Right kidney (tissue), 1 donor: ENCODE measurements at regions not wholly inside any gene's neighbourhood (a gene's known extent, or its start where the extent isn't known, plus 50 kb on each side); places are given as distances from the start of the nearest gene placed in this dataset.
"Not testable (repeated sequence)": the region's sequence is repeated elsewhere in the genome, so short reads cannot be mapped to it uniquely, and the experiment has no call there.

ENCODE experiments used
- DNase-seq: peaks from one replicate; pipeline ENCODE4 v3.0.0-alpha.2; 2016

DNA sequence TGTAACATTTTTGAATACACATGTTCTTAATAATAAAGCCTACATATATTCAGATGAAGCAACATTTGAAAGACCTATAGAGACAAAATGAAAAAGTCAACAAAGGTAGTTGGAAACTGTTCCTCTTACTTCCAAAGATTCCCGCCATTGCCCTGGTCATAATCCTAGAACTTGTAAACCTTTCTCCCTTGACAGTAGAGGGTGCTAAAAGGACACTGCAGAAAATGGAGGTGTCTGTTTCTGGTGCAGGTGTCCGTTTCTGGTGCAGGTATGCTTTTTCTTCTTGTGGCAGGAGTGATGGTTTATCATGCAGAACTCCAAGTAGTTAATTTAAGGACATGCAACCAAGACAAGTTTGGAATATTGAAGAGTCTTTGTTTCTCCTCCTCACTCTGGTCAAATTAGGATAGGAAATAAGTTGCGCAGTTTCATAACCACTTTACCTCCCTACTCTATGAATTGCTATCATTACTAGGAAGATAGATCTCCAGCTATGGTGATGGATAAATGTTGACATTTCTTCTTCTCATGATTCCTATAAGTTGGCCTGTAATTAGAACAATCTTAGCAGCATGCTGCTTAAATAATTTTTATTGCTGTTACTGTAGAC is 56.0 kb upstream of the FAM174A start:
- no peak for DNase-seq

GRCh38 chr5:100472091-100472490 is 63.1 kb upstream of the FAM174A start:
- DNase-seq = no peak

DNA sequence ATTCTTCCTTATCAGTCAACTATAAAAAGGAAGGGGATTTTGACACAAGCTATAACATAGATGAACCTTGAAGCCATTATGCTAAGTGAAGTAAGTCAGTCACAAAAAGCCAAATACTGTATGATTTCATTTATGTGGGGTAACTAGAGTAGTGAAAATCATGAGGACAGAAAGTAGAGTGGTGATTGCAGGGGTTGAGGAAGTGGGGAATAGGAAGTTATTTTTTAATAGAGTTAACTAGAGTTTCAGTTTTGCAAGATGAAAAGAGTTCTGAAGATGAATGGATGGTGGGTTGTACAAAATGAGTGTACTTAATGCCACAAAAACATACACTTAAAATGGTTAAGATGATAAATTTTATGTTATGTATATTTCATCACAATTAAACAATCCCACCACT is 65.4 kb upstream of the FAM174A start:
- DNase-seq = no peak

DNA sequence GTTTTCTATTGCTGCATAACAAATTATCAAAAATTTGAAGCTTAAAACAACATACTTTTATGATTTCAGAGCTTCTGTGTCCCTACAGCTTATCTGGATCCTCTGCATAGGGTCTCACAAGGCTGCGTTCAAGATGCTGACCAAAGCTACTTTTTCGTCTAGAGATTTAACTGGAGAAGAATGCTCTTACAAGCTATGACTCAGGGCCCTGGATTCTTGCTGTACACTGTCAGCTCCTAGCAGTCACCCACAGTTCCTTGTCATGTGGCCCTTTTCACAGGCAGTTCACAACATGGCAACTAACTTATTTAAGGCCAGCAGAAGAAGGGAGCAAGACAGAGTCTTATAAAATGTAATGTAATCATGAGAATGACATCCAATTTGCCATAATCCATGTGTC is 70.8 kb upstream of the FAM174A start:
- no peak for DNase-seq

DNA sequence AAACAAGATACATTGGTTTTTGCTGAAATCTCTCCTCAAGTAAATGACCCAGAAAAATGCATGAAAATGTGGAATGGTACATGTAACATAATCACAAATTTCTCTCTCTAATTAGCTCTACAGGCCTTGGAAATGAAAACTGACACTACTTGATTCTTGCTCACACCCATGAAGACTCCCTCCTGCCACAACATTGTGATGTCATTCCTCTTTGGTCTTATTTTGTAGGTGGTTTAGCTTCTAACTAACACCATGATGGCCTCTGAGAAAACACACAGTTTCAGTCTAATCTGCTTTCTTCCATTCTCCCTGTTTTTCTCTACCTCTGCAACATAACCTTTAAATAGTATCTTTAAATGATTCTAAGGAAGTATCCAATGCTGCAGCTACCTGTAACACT is 78.6 kb upstream of the FAM174A start:
- DNase-seq = no peak

DNA sequence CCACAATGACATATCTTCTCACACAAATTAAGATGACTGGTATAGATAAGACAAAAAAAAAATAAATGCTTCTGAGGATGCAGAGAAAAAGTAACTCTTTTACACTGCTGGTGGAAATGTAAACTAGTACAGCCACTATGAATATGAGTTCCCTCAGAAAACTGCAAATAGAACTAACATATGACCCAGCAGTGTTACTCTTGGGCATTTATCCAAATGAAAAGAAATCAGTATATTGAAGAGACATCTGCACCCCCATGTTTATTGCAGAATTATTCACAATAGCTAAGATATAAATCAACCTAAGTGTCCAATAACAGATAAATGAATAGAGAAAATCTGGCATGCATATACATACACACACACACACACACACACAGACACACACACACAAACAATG is 83.0 kb upstream of the FAM174A start:
- no peak for DNase-seq

- DNase-seq = no peak
Measured at GRCh38 chr5:100448111-100448528, 87.1 kb upstream of the FAM174A start.

DNA sequence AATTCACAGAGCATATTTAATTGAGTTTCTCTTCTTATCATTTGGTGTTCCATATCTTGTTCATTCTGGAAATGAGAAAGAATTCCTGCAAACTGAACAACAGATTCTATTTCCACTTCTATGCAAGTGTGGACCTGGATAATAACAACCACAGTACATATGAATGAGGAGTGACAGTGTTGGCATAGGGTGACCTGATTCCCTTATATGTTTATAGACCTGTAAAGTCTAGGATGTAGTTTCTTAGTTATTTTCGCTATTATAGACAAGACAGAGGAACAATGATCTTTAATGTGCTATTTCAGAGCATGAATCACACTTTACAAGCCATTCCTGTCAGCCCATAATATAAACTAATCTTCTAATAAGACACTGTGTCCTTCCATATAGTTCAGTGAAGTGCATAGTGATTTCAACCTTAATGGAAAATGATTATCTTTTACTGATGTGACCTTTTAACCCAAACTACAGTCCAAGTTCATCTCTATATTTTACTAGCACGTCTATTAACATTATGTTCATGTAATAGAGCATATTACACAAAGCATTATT is 88.2 kb upstream of the FAM174A start:
- DNase-seq = no peak

DNA sequence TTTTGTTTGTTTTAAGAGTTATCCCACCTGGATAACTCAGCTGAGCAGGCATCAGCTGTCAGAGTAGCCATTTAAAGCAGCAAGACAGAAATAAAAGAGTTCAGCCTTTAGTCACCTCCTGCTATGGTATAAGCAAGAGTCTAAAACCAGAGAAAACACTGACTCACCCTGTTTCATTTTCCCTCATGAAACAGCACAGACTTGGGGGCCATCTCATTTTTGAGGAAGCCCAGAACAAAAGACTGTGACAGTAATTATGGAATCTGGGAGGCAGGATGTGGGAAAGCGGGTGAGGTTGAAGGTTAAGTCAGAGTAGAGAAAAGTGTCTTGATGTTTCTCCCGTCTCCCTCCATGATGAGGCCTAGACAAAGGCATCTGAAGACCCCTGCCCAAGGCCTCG is 90.2 kb upstream of the FAM174A start:
- DNase-seq = no peak

DNA sequence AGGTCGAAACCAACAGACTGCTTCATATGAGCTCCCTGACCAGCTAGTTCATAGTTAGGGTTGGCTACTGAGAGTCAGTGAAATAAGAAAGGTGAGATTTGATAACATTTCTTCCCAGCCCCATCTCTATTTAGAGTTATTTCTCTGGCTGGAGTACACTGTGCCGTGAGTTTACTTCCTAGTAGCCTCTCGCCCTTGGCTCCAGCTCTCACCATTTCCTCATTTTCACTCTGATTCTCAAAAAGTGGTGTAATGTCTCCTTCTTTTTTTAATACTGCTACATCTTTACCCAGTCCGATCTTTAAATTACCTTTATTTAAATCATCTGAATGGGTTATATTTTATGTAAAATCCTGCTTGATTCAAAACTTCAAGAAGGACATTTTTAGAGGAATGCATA is 100.4 kb upstream of the FAM174A start:
- DNase-seq = no peak

GRCh38 chr5:100432741-100433140 is 102.4 kb upstream of the FAM174A start:
- no peak for DNase-seq

DNA sequence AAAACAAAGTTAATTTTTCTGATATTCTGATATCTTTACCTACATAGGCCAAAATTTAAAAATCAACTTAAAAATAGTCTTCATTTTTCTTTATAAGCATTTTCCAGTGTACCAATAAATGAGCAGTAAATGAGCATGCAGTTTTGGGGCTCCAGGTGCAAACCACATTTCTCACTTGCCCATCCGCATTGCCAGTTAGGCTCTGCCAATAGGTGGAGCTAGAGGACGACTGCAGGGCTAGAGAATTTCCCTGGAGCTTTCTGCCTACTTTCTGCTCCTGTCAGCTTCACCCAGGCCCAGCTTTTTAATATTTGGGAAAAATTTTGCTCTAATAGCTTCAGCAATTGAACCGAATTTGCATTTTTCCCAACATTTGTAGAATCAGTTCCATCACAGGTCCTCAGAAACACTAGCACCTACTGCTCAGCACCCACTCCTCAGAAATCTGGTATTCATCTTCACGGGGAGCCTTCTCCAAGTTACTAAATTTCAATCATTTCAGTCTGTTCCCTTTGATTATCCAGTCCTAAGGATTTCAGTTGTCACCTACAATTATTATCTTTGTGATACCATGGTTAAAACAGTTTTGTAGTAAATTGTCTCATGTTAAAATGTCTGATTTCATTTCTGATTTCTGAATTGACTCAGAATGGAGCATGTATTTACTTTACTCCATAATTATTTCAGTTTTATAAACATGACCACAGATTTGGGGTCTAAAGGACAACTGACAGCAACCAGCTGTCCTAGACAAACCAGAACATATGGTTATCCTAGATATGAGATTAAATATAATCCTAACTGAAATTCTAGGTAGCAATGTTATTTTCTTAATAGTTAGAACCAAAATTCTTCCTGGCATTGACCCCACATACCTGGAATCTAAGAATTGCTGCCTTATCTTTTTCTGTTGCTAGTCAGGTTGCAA is 104.6 kb upstream of the FAM174A start:
- DNase-seq = no peak

DNA sequence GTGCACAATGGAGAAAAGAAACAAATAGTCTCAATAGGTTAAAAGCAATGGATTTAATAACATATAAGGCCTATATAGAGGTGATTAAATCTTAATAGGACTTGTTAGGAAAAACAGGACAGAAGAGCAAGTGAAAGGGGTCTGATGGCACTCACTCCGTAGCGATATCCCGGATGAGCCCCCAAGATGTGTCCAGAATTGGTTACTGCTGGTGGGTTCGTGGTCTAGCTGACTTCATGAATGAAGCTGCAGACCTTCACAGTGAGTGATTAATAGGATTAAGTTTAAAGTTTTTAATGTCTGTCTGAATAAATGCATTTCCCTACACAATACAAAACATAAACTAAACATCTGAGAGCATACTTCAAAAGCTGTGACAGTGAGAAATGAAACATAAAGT is 110.4 kb upstream of the FAM174A start:
- no peak for DNase-seq

DNA sequence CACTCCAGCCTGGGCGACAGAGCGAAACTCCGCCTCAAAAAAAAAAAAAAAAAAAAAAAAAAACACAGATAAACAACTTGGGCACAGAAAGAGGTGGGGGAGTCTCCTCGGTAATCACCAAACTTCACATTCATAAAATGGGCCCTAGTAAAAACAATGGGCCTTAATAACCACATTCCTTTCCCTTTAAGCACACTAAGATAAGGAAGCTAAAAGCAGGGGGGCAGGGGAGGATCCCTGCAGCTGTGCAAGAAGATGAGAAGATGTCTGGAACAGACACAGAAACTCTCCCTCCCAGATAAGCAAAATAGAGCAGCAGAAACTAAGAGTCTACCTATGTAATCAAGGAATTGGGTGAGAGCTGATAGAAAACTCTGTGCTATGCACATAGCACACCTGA is 111.2 kb upstream of the FAM174A start:
- no peak for DNase-seq

GRCh38 chr5:100423330-100423729 is 111.8 kb upstream of the FAM174A start:
- no peak for DNase-seq

DNA sequence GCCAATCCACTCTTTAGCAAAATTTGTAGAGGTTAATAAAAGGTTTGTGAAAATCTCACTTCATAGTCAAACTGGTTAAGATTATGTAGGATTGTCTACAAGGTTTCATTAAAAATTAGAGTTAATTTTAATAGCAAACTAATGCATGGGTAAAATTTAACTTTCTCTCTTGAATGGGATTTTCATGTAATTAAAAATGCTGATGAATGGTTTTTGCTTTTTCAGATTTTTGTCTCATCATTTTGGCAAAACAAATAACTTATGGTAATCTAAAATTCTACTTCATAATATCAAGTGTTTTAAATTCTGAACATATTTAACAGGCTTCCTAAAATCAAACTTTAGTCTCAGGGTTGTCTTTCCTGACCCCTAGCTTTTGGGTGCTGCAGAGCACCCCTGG is 113.8 kb upstream of the FAM174A start:
- DNase-seq = no peak

- no peak for DNase-seq
Measured at GRCh38 chr5:100418231-100418630, 116.9 kb upstream of the FAM174A start.

GRCh38 chr5:100409660-100410151 is 125.5 kb upstream of the FAM174A start:
- no peak for DNase-seq

DNA sequence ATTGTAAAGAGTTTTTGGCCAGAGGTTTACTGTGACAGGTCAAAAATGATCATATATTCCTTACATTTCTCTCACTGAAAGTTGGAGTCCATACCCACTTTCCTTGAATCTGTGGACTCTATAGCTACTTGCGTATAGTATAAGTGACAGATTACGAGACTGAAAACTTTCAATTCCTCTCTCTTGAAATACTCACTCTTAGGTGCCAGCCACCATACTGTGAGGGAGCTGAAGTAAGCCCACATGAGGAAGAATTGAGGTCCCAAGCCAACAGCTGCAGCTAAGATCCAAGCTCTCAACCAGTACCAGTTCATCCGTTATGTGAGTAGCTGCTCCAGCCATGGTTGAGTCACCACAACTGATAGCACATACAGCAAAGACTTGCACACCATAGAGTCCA is 128.1 kb upstream of the FAM174A start:
- DNase-seq = no peak

- no peak for DNase-seq
Measured at GRCh38 chr5:100406640-100407039, 128.5 kb upstream of the FAM174A start.

- no peak for DNase-seq
Measured at GRCh38 chr5:100402071-100402470, 133.1 kb upstream of the FAM174A start.

GRCh38 chr5:100401149-100401548 is 134.0 kb upstream of the FAM174A start:
- DNase-seq = no peak

DNA sequence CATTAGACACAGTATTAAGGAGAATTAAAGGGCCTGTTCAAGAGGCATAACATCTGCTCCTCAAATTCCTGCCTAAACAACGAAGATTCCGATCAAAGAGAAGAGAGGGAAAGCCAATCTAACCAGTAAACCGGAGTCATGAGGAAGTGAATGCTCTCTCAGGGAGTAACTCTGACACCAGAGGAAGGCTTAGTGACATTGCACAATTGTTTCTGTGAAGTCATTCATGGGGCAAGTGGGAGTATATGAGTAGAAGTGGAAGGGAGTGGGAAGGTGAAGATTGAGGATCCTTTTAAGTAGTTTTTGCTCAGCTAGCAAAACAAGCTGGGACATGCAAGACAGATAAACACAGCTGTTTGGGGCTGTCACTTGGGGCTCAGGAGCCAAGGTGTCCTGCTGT is 136.4 kb upstream of the FAM174A start:
- DNase-seq = not testable (repeated sequence)
